ENCODE measurements at regions not wholly inside any gene's neighbourhood (a gene's known extent, or its start where the extent isn't known, plus 50 kb on each side); places are given as distances from the start of the nearest gene placed in this dataset.

- TF ChIP-seq, protein P1, sequence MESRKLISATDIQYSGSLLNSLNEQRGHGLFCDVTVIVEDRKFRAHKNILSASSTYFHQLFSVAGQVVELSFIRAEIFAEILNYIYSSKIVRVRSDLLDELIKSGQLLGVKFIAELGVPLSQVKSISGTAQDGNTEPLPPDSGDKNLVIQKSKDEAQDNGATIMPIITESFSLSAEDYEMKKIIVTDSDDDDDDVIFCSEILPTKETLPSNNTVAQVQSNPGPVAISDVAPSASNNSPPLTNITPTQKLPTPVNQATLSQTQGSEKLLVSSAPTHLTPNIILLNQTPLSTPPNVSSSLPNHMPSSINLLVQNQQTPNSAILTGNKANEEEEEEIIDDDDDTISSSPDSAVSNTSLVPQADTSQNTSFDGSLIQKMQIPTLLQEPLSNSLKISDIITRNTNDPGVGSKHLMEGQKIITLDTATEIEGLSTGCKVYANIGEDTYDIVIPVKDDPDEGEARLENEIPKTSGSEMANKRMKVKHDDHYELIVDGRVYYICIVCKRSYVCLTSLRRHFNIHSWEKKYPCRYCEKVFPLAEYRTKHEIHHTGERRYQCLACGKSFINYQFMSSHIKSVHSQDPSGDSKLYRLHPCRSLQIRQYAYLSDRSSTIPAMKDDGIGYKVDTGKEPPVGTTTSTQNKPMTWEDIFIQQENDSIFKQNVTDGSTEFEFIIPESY (IDR thresholded peaks at IDR 0.05): no peak
These were observed 330.6 kb downstream of the DEPDC1B start (continued) for GRCh38 chr5:60369391-60369790.

DNA sequence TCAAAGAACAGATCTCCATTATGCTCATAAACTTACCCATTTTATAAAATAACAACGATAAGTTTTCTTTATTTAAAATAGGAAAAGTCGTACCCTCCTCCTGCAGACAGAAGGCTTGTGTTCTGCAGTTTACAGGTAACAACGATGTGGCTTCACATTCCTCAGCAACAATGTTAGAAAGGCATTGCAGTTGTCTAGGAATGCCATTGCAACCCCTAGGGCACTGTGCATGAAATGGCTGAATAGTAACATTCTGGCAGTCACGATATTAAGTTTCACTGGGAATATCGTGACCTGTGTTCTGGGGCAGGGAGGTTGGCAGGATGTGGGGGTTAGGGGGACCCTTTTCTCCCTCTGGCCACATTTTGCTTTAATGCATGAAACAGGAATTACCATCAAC lies 331.9 kb downstream of the DEPDC1B start:
- H3K27me3 ChIP-seq (ENCODE audit: control insufficient read depth in 4 of 4, insufficient read depth in 4 of 4, low read length in 3 of 4): no peaks in the 10 kb centered on the region
- 89% methylated on average over 5 of the region's 5 CpGs for WGBS
- no peak for TF ChIP-seq MAX (IDR thresholded peaks at IDR 0.05)
- no peak for TF ChIP-seq REST (IDR thresholded peaks at IDR 0.05)
- TF ChIP-seq, protein P1 (IDR thresholded peaks at IDR 0.05): no peak
- TF ChIP-seq GABPA (IDR thresholded peaks at IDR 0.05 in 1 of 2, conservative IDR thresholded peaks at IDR 0.05 in 1 of 2): no peak
- TF ChIP-seq FOXA2 (IDR thresholded peaks at IDR 0.05): no peak
- TF ChIP-seq FOXA1 (IDR thresholded peaks at IDR 0.05): no peak
- TF ChIP-seq SP1 (IDR thresholded peaks at IDR 0.05): no peak
- no peak for TF ChIP-seq YY1 (IDR thresholded peaks at IDR 0.05)
- TF ChIP-seq ATF3 (IDR thresholded peaks at IDR 0.05): no peak
- no peak for TF ChIP-seq JUND (IDR thresholded peaks at IDR 0.05)
- TF ChIP-seq HNF4G (IDR thresholded peaks at IDR 0.05): no peak
- TF ChIP-seq NR2F2 (IDR thresholded peaks at IDR 0.05): no peak
- no peak for TF ChIP-seq RXRA (IDR thresholded peaks at IDR 0.05)
- no peak overlapping the region for H3K9ac ChIP-seq (ENCODE audit: low read depth in 1 of 2, low read length in 2 of 2)
- H3K4me3 ChIP-seq (ENCODE audit: low read depth in 1 of 3, low read length in 3 of 3): no peak overlapping the region
- no peaks in the 10 kb centered on the region for H3K4me1 ChIP-seq (ENCODE audit: control insufficient read depth in 4 of 4, insufficient read depth in 4 of 4, low read length in 3 of 4)
- no peaks in the 10 kb centered on the region for H3K9me3 ChIP-seq (ENCODE audit: control insufficient read depth in 4 of 4, low read length in 3 of 4)
- no peaks in the 10 kb centered on the region for H3K36me3 ChIP-seq (ENCODE audit: control insufficient read depth in 4 of 4, insufficient read depth in 3 of 4, low read depth in 1 of 4, low read length in 3 of 4)
- DNase-seq (ENCODE audit: low spot score): no peak
- H3K27ac ChIP-seq (ENCODE audit: low read depth in 1 of 2, low read length in 2 of 2): no peak overlapping the region

- Histone ChIP-seq H3K9me3 (ENCODE audit: control insufficient read depth in 4 of 4, low read length in 3 of 4) (no peaks in the 10 kb centered on the region), H3K27ac (ENCODE audit: low read depth in 1 of 2, low read length in 2 of 2) (no peak overlapping the region), H3K9ac (ENCODE audit: low read depth in 1 of 2, low read length in 2 of 2) (no peak overlapping the region), H3K4me3 (ENCODE audit: low read depth in 1 of 3, low read length in 3 of 3) (no peak overlapping the region), H3K36me3 (ENCODE audit: control insufficient read depth in 4 of 4, insufficient read depth in 3 of 4, low read depth in 1 of 4, low read length in 3 of 4) (no peaks in the 10 kb centered on the region), H3K27me3 (ENCODE audit: control insufficient read depth in 4 of 4, insufficient read depth in 4 of 4, low read length in 3 of 4) (no peaks in the 10 kb centered on the region), H3K4me1 (ENCODE audit: control insufficient read depth in 4 of 4, insufficient read depth in 4 of 4, low read length in 3 of 4) (no peaks in the 10 kb centered on the region)
- DNase-seq (ENCODE audit: low spot score): no peak
- WGBS: 79% methylated on average over 2 of the region's 2 CpGs
- TF ChIP-seq SP1 (IDR thresholded peaks at IDR 0.05) (no peak), FOXA2 (IDR thresholded peaks at IDR 0.05) (no peak), HNF4G (IDR thresholded peaks at IDR 0.05) (no peak), GABPA (IDR thresholded peaks at IDR 0.05 in 1 of 2, conservative IDR thresholded peaks at IDR 0.05 in 1 of 2) (no peak), ATF3 (IDR thresholded peaks at IDR 0.05) (no peak), EGR1 (IDR thresholded peaks at IDR 0.05; ENCODE audit: low read depth in 2 of 2) (no peak), RXRA (IDR thresholded peaks at IDR 0.05) (no peak), JUND (IDR thresholded peaks at IDR 0.05) (no peak), REST (IDR thresholded peaks at IDR 0.05) (no peak), CTCF (IDR thresholded peaks at IDR 0.05; ENCODE audit: low read depth, low read length, missing input control) (no peak), NR2F2 (IDR thresholded peaks at IDR 0.05) (no peak), RAD21 (IDR thresholded peaks at IDR 0.05) (no peak)
These were observed 333.5 kb downstream of the DEPDC1B start for GRCh38 chr5:60366489-60366888.

Measured in liver (tissue), 8 donors.